GM23338 (cell line): ENCODE measurements at regions not wholly inside any gene's neighbourhood (a gene's known extent, or its start where the extent isn't known, plus 50 kb on each side); places are given as distances from the start of the nearest gene placed in this dataset.

Experiments used
- ATAC-seq: fragments of 200-7000 bp; cut with Tn5 transposase; 3 replicates; pipeline ENCODE4 v1.9.1; 2020
- DNase-seq: peaks from one replicate; pipeline ENCODE4 v3.0.0-alpha.2; 2015; ENCODE audit warnings: low spot score
- H2AFZ ChIP-seq: fragments of 200-600 bp; sonication (generic); 2 replicates; pipeline ENCODE4 v1.8.0; 2016; ENCODE audit warnings: antibody characterized with exemption, mild to moderate bottlenecking, moderate library complexity
- H3F3A ChIP-seq: fragments of 200-600 bp; sonication (generic); replicated peaks from 2 replicates; pipeline ENCODE4 v1.8.0; 2017; ENCODE audit warnings: antibody characterized with exemption, mixed run types, low read depth
- H3K27ac ChIP-seq: fragments of 200-600 bp; sonication (generic); 2 replicates; pipeline ENCODE4 v1.6.1; 2016; ENCODE audit warnings: low read depth
- H3K27me3 ChIP-seq: fragments of 200-600 bp; sonication (generic); 2 replicates; pipeline ENCODE4 v1.8.0; 2016; ENCODE audit warnings: mild to moderate bottlenecking, mixed run types, moderate library complexity; ENCODE audit not compliant: insufficient read depth
- H3K36me3 ChIP-seq: fragments of 200-600 bp; sonication (generic); 2 replicates; pipeline ENCODE4 v1.8.0; 2016; ENCODE audit warnings: mild to moderate bottlenecking; ENCODE audit not compliant: insufficient read depth
- H3K4me1 ChIP-seq: fragments of 200-600 bp; sonication (generic); 2 replicates; pipeline ENCODE4 v1.8.0; 2016; ENCODE audit warnings: mild to moderate bottlenecking, moderate library complexity; ENCODE audit not compliant: insufficient read depth
- H3K4me2 ChIP-seq: fragments of 200-600 bp; sonication (generic); 2 replicates; pipeline ENCODE4 v1.7.1; 2017; ENCODE audit warnings: mixed run types
- H3K4me3 ChIP-seq: fragments of 200-600 bp; sonication (generic); 2 replicates; pipeline ENCODE4 v1.6.1; 2016; ENCODE audit warnings: mixed run types
- H3K79me2 ChIP-seq: fragments of 200-600 bp; sonication (generic); replicated peaks from 2 replicates; pipeline ENCODE4 v1.8.0; 2017; ENCODE audit warnings: mild to moderate bottlenecking; ENCODE audit not compliant: insufficient read depth
- H3K9me2 ChIP-seq: fragments of 200-600 bp; sonication (generic); 2 replicates; pipeline ENCODE4 v1.8.0; 2017; ENCODE audit not compliant: insufficient read depth
- H4K20me1 ChIP-seq: fragments of 200-600 bp; sonication (generic); replicated peaks from 2 replicates; pipeline ENCODE4 v1.8.0; 2017; ENCODE audit warnings: mild to moderate bottlenecking; ENCODE audit not compliant: insufficient read depth
- H3K27ac Mint-ChIP-seq: 2 replicates; pipeline ENCODE4 v1.8.0; 2020; ENCODE audit warnings: inconsistent platforms, mild to moderate bottlenecking, moderate library complexity, mixed read lengths
- H3K27me3 Mint-ChIP-seq: 3 replicates; pipeline ENCODE4 v1.8.0; 2022; ENCODE audit warnings: low read depth, mild to moderate bottlenecking, moderate library complexity, mixed read lengths, inconsistent platforms; ENCODE audit not compliant: insufficient read depth, poor library complexity
- H3K36me3 Mint-ChIP-seq: 3 replicates; pipeline ENCODE4 v1.8.0; 2021; ENCODE audit warnings: low read depth, mild to moderate bottlenecking, inconsistent platforms, moderate library complexity, mixed read lengths
- H3K4me1 Mint-ChIP-seq: 3 replicates; pipeline ENCODE4 v1.8.0; 2020; ENCODE audit warnings: mild to moderate bottlenecking, inconsistent platforms, mixed read lengths
- H3K4me3 Mint-ChIP-seq: 3 replicates; pipeline ENCODE4 v1.8.0; 2021; ENCODE audit warnings: moderate library complexity, mild to moderate bottlenecking, inconsistent platforms, mixed read lengths
- H3K9me3 Mint-ChIP-seq: 3 replicates; pipeline ENCODE4 v1.8.0; 2020; ENCODE audit warnings: moderate library complexity, mild to moderate bottlenecking, inconsistent platforms, mixed read lengths
- CREB1 ChIP-seq: fragments of 250-450 bp; sonication (Bioruptor Pico); IDR thresholded peaks from 2 replicates; pipeline ENCODE4 v1.5.0; 2020; ENCODE audit warnings: low read depth, mild to moderate bottlenecking, moderate library complexity
- EZH2 ChIP-seq: fragments of 200-600 bp; sonication (generic); IDR thresholded peaks from one replicate; pipeline ENCODE4 v1.8.0; 2017; ENCODE audit warnings: antibody characterized with exemption, mild to moderate bottlenecking, low read depth; ENCODE audit not compliant: unreplicated experiment
- EZH2phosphoT487 ChIP-seq: fragments of 200-600 bp; sonication (generic); IDR thresholded peaks from one replicate; pipeline ENCODE4 v1.8.1; 2018; ENCODE audit warnings: antibody characterized with exemption; ENCODE audit not compliant: unreplicated experiment
- JUNB ChIP-seq: IDR thresholded peaks from one replicate; pipeline ENCODE4 v1.6.1; 2016; ENCODE audit warnings: antibody characterized with exemption; ENCODE audit not compliant: unreplicated experiment
- NANOG ChIP-seq: IDR thresholded peaks from 2 replicates; pipeline ENCODE4 v1.6.1; 2016; ENCODE audit warnings: antibody characterized with exemption, borderline replicate concordance
- POLR2AphosphoS5 ChIP-seq: IDR thresholded peaks from 2 replicates; pipeline ENCODE4 v1.6.1; 2016; ENCODE audit warnings: antibody characterized with exemption, low read depth
- STAT1 ChIP-seq: IDR thresholded peaks from one replicate; pipeline ENCODE4 v1.6.1; 2016; ENCODE audit warnings: antibody characterized with exemption; ENCODE audit not compliant: unreplicated experiment
- ZNF114 ChIP-seq: fragments of 250-450 bp; sonication (Bioruptor Pico); IDR thresholded peaks from 2 replicates; pipeline ENCODE4 v1.5.0; 2020; ENCODE audit warnings: mild to moderate bottlenecking, moderate library complexity
- ZNF331 ChIP-seq: fragments of 250-450 bp; sonication (Bioruptor Pico); IDR thresholded peaks from 2 replicates; pipeline ENCODE4 v1.5.0; 2020; ENCODE audit warnings: low read depth, mild to moderate bottlenecking, moderate library complexity
- TF ChIP-seq, protein P1 (sequence below): fragments of 250-450 bp; sonication (Bioruptor Pico); IDR thresholded peaks from 2 replicates; pipeline ENCODE4 v1.5.0; 2020; ENCODE audit warnings: mild to moderate bottlenecking, moderate library complexity
- TF ChIP-seq, protein P2 (sequence below): IDR thresholded peaks from one replicate; pipeline ENCODE4 v1.6.1; 2018; ENCODE audit warnings: antibody characterized with exemption; ENCODE audit not compliant: unreplicated experiment
- TF ChIP-seq, protein P3 (sequence below), 2 experiments: fragments of 200-600 bp in 1 of 2; sonication (generic) in 1 of 2; conservative IDR thresholded peaks; 2 replicates each; pipeline versions ENCODE4 v1.5.1 to v1.6.1; 2016 to 2017; ENCODE audit warnings: antibody characterized with exemption in 2 of 2, low read depth in 2 of 2, mild to moderate bottlenecking in 2 of 2, moderate library complexity in 1 of 2
- TF ChIP-seq, protein P4 (sequence below): IDR thresholded peaks from 2 replicates; pipeline ENCODE4 v1.6.1; 2016; ENCODE audit warnings: antibody characterized with exemption

DNA sequence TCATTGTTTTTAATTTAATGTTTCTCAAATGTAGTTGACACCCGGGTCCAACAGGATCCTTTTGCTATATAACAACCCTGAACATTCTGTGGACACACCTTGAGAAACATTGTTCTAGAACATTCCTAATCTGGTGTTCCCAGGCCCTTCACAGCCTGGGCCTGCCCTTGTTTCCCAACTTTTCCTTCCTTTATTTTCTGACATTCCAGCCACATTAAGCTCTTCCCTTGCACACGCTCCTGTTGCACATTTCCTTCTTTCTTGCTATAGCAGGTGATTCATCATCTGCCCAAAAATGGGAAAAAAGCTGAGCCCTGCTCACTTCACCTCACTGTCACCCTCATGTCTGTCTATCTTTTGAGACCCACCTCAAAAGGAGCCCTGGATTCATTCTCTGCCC is 67.9 kb upstream of the MARCHF10 start:
- Histone ChIP-seq H3K4me2 (no peak overlapping the region), H3K36me3 (no peaks in the 10 kb centered on the region), H3K9me2 (no peaks in the 10 kb centered on the region), H3K79me2 (no peaks in the 10 kb centered on the region), H3K27ac (no peak overlapping the region), H3K4me1 (peaks cover 2% of the 10 kb centered on the region; the same call in 1 of the 2 replicates), H3F3A (no peaks in the 10 kb centered on the region), H2AFZ (no peak overlapping the region; the same call in 1 of the 2 replicates), H4K20me1 (no peaks in the 10 kb centered on the region), H3K27me3 (no peaks in the 10 kb centered on the region), H3K4me3 (no peak overlapping the region)
- Mint-ChIP-seq H3K9me3 (no peaks in the 10 kb centered on the region), H3K27ac (no peak overlapping the region), H3K27me3 (no peaks in the 10 kb centered on the region), H3K36me3 (no peaks in the 10 kb centered on the region), H3K4me1 (peaks cover 3% of the 10 kb centered on the region; the same call in 2 of the 3 replicates), H3K4me3 (no peak overlapping the region)
- no peak for ATAC-seq
- TF ChIP-seq, protein P1, sequence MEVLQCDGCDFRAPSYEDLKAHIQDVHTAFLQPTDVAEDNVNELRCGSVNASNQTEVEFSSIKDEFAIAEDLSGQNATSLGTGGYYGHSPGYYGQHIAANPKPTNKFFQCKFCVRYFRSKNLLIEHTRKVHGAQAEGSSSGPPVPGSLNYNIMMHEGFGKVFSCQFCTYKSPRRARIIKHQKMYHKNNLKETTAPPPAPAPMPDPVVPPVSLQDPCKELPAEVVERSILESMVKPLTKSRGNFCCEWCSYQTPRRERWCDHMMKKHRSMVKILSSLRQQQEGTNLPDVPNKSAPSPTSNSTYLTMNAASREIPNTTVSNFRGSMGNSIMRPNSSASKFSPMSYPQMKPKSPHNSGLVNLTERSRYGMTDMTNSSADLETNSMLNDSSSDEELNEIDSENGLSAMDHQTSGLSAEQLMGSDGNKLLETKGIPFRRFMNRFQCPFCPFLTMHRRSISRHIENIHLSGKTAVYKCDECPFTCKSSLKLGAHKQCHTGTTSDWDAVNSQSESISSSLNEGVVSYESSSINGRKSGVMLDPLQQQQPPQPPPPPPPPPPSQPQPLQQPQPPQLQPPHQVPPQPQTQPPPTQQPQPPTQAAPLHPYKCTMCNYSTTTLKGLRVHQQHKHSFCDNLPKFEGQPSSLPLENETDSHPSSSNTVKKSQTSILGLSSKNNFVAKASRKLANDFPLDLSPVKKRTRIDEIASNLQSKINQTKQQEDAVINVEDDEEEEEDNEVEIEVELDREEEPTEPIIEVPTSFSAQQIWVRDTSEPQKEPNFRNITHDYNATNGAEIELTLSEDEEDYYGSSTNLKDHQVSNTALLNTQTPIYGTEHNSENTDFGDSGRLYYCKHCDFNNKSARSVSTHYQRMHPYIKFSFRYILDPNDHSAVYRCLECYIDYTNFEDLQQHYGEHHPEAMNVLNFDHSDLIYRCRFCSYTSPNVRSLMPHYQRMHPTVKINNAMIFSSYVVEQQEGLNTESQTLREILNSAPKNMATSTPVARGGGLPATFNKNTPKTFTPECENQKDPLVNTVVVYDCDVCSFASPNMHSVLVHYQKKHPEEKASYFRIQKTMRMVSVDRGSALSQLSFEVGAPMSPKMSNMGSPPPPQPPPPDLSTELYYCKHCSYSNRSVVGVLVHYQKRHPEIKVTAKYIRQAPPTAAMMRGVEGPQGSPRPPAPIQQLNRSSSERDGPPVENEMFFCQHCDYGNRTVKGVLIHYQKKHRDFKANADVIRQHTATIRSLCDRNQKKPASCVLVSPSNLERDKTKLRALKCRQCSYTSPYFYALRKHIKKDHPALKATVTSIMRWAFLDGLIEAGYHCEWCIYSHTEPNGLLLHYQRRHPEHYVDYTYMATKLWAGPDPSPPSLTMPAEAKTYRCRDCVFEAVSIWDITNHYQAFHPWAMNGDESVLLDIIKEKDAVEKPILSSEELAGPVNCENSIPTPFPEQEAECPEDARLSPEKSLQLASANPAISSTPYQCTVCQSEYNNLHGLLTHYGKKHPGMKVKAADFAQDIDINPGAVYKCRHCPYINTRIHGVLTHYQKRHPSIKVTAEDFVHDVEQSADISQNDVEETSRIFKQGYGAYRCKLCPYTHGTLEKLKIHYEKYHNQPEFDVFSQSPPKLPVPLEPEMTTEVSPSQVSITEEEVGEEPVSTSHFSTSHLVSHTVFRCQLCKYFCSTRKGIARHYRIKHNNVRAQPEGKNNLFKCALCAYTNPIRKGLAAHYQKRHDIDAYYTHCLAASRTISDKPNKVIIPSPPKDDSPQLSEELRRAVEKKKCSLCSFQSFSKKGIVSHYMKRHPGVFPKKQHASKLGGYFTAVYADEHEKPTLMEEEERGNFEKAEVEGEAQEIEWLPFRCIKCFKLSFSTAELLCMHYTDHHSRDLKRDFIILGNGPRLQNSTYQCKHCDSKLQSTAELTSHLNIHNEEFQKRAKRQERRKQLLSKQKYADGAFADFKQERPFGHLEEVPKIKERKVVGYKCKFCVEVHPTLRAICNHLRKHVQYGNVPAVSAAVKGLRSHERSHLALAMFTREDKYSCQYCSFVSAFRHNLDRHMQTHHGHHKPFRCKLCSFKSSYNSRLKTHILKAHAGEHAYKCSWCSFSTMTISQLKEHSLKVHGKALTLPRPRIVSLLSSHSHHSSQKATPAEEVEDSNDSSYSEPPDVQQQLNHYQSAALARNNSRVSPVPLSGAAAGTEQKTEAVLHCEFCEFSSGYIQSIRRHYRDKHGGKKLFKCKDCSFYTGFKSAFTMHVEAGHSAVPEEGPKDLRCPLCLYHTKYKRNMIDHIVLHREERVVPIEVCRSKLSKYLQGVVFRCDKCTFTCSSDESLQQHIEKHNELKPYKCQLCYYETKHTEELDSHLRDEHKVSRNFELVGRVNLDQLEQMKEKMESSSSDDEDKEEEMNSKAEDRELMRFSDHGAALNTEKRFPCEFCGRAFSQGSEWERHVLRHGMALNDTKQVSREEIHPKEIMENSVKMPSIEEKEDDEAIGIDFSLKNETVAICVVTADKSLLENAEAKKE, result no peak
- TF ChIP-seq EZH2phosphoT487 (no peak), ZNF114 (CRISPR knock-in tag) (no peak), CREB1 (CRISPR knock-in tag) (no peak), STAT1 (no peak), JUNB (no peak), POLR2AphosphoS5 (no peak), EZH2 (no peak), ZNF331 (CRISPR knock-in tag) (no peak), NANOG (no peak)
- TF ChIP-seq, protein P2, sequence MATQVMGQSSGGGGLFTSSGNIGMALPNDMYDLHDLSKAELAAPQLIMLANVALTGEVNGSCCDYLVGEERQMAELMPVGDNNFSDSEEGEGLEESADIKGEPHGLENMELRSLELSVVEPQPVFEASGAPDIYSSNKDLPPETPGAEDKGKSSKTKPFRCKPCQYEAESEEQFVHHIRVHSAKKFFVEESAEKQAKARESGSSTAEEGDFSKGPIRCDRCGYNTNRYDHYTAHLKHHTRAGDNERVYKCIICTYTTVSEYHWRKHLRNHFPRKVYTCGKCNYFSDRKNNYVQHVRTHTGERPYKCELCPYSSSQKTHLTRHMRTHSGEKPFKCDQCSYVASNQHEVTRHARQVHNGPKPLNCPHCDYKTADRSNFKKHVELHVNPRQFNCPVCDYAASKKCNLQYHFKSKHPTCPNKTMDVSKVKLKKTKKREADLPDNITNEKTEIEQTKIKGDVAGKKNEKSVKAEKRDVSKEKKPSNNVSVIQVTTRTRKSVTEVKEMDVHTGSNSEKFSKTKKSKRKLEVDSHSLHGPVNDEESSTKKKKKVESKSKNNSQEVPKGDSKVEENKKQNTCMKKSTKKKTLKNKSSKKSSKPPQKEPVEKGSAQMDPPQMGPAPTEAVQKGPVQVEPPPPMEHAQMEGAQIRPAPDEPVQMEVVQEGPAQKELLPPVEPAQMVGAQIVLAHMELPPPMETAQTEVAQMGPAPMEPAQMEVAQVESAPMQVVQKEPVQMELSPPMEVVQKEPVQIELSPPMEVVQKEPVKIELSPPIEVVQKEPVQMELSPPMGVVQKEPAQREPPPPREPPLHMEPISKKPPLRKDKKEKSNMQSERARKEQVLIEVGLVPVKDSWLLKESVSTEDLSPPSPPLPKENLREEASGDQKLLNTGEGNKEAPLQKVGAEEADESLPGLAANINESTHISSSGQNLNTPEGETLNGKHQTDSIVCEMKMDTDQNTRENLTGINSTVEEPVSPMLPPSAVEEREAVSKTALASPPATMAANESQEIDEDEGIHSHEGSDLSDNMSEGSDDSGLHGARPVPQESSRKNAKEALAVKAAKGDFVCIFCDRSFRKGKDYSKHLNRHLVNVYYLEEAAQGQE, result no peak
- TF ChIP-seq, protein P3, sequence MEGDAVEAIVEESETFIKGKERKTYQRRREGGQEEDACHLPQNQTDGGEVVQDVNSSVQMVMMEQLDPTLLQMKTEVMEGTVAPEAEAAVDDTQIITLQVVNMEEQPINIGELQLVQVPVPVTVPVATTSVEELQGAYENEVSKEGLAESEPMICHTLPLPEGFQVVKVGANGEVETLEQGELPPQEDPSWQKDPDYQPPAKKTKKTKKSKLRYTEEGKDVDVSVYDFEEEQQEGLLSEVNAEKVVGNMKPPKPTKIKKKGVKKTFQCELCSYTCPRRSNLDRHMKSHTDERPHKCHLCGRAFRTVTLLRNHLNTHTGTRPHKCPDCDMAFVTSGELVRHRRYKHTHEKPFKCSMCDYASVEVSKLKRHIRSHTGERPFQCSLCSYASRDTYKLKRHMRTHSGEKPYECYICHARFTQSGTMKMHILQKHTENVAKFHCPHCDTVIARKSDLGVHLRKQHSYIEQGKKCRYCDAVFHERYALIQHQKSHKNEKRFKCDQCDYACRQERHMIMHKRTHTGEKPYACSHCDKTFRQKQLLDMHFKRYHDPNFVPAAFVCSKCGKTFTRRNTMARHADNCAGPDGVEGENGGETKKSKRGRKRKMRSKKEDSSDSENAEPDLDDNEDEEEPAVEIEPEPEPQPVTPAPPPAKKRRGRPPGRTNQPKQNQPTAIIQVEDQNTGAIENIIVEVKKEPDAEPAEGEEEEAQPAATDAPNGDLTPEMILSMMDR (conservative IDR thresholded peaks at IDR 0.05; ENCODE audit: low read depth in 2 of 2), result no peak
- TF ChIP-seq, protein P4, sequence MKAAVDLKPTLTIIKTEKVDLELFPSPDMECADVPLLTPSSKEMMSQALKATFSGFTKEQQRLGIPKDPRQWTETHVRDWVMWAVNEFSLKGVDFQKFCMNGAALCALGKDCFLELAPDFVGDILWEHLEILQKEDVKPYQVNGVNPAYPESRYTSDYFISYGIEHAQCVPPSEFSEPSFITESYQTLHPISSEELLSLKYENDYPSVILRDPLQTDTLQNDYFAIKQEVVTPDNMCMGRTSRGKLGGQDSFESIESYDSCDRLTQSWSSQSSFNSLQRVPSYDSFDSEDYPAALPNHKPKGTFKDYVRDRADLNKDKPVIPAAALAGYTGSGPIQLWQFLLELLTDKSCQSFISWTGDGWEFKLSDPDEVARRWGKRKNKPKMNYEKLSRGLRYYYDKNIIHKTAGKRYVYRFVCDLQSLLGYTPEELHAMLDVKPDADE, result no peak
- DNase-seq, result no peak
